ENCODE measurements at regions not wholly inside any gene's neighbourhood (a gene's known extent, or its start where the extent isn't known, plus 50 kb on each side); places are given as distances from the start of the nearest gene placed in this dataset.
A peak's percentile ranks its signal among the peaks of the same experiment; 100 is the strongest.
"Not testable (repeated sequence)": the region's sequence is repeated elsewhere in the genome, so short reads cannot be mapped to it uniquely, and the experiment has no call there.

DNA sequence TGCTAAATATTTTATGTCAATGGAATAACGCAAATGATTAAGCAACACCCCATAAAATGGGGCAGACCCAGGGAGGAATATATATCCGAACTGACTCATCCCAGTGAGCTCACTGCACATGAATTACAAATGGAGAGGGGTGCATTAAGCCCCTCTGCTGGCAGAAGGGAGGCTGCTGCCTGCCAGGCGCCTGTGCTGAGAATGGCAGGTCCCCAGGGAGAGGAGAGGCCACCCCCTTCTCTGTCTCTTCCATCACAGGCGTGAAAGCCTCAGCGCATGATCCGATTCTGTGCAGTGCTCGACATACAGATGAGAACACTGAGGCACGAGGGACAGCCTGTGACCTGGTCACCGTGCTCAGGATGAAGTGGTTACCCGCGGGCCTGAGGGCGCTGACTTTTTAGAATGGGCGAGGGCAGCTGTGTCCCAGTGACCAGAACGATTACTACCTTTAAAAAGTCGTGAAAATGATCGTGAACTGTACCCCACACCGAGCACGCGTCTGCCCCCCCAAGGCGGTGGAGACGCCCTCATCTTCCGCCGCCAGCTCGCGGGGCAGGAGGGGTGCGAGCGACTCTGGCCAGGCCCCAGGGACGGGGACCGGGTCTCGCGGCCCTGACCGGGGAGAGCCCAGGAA lies 229.7 kb upstream of the FRG2C start:
- H3K4me3 ChIP-seq (ENCODE audit: low read depth, low read length), result peak overlapping the region; percentile 68

DNA sequence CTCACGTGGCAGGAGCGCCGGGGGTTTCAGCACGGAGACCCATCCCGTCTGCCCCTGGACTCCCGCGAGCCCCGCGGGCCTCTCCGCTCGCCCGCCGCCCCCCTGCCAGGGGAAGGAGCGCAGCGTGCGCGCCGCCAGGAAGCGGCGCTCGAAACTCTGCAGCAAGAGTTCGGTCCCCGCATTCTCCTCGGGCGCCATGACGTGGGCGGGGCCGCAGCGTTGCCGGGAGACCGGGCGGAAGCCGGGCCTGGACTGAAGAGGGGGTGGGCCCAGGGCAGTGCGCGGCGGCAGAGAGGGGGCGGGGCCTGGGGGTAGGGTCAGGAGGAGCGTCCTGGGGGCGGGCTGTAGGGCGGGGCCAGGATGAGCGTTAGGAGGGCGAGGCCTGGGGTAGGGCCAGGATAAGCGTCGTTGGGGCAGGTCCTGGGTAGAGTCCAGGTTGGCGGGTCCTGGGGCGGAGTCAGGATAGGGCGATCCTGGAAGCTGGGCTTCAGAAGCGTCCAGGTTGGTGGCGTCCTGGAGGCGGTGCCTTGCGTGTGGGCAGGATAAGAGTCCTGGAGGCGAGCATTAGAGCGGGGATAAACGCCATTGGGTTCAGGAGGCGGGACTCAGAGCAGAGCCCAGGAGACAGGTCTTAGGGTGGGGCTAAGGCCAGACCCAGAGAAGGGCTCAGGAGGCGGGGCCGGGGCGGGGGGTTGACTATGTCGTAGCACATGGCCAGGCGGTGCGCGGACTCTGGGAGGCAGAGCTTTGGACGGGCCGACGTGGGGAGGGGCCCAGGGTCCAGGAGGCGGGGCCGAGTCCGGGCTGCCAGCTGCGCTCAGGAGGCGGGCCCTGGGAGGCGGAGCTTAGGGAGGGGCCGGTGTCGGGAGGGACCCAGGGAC lies 229.0 kb upstream of the FRG2C start:
- H3K4me3 ChIP-seq (ENCODE audit: low read depth, low read length), result peak overlapping the region; percentile 68

DNA sequence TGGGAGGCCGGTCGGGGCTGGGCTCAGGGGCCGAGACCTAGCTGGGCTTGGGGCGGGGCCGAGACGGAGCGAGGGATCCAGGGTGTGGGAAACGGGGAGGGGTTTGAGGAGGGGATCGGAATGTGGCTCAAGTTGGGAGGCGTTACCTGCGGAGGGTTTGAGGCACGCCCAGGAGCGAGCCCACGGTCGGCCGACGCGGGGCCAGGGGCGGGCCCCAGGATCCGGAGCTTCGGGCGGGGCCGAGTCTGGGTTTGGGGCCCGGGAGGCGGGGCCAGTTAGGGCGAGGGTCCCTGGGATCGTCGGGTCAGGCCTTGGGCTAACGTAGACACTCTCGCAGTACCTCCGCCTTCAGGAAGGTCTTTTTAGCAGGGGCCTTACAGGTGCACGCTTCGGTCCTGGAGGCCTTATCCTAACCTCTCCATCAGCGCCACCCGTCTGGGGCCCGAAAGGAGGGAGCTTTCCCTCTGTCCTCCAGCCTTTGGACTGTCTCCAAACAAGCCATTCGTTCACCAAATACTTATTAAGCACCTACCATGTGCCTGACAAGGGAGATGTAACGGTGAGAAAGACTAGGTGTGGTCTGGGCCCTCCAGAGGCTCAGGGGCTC lies 228.2 kb upstream of the FRG2C start:
- H3K4me3 ChIP-seq (ENCODE audit: low read depth, low read length), result peak overlapping the region; percentile 59

DNA sequence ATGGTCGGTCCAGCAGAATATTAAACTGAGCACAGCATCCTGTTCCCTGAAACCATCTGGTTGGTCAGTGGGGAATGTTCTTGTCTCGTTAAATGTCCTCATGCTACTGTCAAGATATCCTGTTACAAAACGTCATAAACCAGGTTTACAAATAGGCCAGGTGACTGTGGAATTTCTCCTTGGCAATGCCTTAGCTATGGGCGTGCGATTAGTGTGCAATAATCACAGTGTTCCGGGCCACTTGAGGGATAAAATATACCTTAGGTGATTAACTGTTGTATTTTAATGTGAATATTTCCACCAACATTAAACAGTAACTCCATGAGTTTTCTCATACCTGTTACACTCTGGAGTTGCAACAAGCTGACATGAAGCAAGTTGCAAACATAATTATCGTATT lies 223.1 kb upstream of the FRG2C start:
- not testable (repeated sequence) for H3K4me3 ChIP-seq (ENCODE audit: low read depth, low read length)

DNA sequence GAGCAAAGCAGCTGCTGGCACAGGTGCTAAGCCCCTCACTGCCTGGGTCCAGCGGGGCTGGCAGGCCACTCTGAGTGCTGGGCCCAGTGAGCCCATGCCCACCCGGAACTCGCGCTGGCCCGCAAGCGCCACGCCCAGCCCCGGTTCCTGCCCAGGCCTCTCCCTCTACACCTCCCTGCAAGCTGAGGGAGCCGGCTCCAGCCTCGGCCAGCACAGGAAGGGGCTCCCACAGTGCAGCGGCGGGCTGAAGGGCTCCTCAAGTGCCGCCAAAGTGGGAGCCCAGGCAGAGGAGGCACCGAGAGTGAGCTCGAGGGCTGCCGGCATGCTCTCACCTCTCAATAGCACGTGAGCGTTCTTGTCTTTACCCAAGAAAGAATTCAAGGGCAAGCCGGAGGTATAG lies 219.5 kb upstream of the FRG2C start:
- not testable (repeated sequence) for H3K4me3 ChIP-seq (ENCODE audit: low read depth, low read length)

DNA sequence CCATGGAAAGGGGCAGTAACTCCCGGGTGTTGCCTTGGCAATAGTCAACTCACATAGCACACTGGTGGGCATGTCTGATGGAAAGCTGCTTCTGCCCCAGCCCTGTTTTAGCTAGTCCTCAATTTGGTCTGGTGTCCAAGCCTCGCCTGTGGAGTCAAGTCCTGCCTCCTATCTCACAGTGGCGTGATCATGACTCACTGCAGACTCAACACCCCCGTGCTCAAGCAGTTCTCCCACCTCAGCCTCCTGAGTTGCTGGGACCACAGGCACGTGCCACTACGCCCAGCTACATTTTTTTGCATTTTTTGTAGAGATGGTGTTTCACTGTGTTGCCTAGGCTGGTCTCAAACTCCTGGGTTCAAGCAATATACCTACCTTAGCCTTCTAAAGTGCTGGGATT lies 218.9 kb upstream of the FRG2C start:
- H3K4me3 ChIP-seq (ENCODE audit: low read depth, low read length), result not testable (repeated sequence)

DNA sequence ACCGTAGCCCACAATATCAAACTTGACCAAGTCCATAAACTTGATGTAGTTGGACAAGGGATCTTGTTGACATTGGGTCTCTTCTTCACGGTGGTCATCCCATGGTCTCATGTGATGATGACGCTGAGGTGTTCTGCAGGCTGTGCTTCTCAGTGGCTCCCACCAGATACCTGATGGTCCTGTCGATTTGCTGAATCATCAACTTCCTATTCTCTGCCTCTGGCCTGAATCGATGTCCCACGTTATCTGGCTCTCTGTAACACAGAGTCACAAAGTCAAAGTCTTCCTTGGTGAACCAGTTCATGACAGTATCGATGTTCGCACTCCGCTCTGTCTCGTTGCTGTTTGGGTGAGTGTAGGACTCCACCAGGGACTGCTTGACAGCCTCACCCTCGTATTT lies 217.2 kb upstream of the FRG2C start:
- H3K4me3 ChIP-seq (ENCODE audit: low read depth, low read length), result not testable (repeated sequence)

DNA sequence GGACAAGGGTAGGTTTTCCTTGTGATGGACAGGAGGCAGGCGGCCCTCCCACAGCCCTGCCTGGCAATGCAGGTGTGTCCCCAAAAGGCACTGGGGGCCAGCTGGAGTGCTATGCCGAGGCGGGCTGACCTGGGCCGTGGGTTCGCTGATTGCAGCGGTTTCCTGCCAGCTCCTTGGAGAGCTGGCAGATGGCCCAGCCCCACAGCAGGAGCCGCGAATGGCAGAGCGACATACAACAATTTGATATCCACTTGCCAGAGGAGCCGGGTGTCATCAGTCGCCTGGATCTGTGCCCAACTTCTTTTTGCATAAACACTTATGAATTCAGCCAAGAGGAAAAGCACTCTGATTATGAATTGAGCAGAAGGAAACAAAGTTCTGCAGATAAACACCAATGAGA lies 210.8 kb upstream of the FRG2C start:
- not testable (repeated sequence) for H3K4me3 ChIP-seq (ENCODE audit: low read depth, low read length)

DNA sequence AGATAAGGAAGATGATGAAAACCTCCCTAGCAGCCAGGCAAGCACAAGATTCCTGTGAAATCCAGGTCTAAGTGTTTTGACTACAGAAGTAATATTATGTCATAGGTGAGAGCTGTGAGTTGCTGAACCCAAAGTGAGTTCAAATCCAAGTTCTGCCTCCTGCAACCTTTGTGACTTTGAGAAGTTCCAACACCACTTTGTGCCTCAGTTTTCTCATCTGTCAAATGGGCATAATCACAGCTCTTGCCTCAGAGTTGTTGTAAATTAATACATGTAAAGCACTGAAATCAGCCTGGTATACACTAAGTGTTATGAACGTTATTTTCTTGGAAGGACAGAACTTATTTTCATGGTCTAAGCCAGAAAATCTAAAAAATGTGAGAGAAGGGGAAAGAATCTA lies 210.3 kb upstream of the FRG2C start:
- H3K4me3 ChIP-seq (ENCODE audit: low read depth, low read length), result not testable (repeated sequence)

DNA sequence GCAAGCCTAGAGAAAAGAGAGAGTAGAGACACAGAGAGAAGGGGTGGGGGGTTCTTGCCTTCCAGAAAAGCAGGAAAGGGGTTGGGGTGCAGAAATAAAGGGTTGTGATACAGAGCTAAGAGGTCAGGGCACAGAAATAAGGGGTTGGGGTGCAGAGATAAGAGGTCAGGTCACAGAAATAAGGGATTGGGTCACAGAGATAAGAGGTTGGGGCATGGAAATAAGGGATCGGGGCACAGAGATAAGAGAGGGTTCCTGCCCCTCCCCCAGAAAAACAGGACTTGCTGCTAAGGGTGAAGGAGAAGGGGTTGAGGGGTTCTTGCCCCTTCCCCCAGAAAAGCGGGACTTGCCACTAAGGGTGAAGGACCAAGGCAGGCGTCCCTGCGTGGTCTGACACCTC lies 189.6 kb upstream of the FRG2C start:
- H3K4me3 ChIP-seq (ENCODE audit: low read depth, low read length), result not testable (repeated sequence)

DNA sequence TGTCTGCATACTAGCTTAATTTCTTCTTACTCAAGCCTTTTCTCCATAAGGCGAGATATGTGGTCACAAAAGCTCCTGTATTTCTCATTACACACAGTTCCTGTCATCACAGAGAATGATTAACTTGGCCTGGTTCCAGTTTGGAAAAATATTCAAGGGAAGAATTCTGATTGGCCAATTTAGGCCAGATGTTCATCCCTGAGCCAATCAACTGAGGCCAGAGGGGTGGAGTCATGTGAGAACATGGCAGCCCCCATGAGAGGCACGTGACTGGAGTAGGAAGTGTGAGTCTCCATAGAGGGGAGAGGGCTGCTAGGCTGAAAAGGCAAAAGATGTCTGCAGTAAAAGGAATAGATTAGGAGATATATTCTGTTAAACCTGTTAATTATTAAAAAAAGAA lies 167.5 kb upstream of the FRG2C start:
- not testable (repeated sequence) for H3K4me3 ChIP-seq (ENCODE audit: low read depth, low read length)

DNA sequence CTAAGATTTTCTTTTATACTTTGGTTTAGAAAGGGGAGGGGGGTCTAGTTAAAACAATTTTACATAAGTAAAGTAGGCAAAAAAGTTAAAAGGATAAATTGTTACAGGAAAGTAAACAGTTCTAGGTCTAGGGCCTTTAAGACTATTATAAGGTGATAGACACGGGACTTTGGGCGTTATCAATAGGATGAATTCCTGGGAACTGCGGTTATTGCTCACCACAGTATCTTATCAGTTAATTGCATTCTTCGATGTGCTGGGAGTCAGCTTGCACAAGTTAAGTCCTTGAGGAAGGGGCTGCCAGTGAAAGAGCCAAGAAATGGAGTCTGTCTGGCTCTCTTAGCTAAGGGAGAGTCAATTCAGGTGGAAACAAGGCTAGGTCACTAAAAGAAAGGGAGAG lies 163.8 kb upstream of the FRG2C start:
- H3K4me3 ChIP-seq (ENCODE audit: low read depth, low read length), result not testable (repeated sequence)

DNA sequence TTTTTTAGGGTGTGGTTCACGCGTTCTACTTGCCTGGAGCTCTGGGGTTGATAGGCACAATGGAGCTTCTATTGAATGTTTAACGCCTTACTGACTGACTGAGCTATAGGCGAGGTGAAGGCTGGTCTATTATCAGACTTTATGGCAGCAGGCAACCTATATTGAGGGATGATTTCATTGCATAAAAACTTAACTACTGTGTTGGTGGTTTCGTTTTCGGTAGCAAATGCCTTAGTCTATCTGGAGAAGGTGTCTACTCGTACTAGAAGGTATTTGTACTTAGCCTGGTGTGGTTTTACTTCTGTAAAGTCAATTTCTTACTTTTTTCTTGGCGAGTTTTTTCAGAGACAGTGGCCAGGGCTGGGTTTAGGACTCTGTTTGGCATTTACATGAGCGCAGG lies 162.0 kb upstream of the FRG2C start:
- not testable (repeated sequence) for H3K4me3 ChIP-seq (ENCODE audit: low read depth, low read length)

DNA sequence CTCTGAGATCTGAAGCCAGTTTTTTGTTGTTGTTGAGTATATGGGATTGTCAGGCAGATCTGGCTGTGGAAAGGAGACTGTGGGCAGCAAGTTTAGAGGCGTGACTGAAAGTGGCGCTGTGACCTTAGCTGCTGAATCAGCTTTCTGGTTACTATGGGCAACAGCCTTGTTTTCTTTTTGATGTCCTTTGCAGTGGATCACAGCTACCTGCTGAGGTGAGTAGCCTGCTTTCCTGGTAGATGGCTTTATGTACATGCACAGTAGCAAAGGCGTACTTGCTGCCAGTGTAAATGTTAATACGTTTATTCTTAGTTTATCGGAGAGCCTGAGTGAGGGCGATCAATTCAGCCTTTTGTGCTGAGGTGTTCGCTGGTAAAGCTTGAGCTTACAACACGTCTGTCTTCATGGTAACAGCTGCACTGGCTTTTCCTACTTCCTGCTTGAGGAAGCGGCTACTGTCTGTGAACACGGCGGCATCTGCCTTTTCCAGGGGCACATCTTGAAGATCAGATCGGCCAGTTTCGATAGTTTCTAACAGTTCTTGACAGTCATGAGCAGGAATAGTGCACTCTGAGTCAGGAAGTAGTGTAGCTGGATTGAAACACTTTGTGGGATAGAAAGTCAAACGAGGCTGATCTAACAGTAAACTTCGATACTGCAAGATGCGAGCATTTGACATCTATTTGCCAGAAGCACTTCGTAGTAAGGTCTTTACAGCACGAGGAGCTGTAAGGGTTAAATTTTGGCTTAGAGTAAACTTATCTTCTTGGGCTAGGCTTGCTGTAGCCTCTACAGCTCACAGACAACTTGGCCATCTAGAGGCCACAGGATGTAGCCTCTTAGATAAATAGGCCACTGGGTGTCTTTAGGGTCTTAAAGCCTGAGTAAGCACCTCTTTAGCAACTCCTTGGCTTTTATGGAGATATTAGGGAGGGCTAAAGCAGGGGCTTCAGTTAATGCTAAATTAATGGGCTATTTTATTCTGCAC lies 161.1 kb upstream of the FRG2C start:
- not testable (repeated sequence) for H3K4me3 ChIP-seq (ENCODE audit: low read depth, low read length)

DNA sequence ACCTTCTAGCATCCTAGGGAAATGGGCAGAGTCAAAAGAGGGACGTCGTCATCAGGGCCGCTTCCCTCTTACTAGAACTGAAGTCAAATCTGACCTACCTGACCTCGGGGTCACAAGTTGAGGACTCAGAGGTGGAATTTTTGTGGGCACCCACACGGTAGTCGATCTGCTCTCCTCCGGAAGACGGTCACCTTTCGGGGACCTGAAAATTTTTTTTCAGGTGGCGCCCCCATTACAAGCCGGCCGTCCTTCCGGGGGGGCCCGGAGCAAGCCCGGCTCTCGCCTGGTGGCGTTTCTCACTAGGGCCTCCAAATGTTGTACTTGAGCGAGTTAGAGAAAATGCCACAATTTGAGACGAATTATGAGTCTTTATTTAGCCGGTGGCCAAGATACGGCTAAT lies 157.5 kb upstream of the FRG2C start:
- H3K4me3 ChIP-seq (ENCODE audit: low read depth, low read length), result no peak overlapping the region
- TF ChIP-seq, protein P1, sequence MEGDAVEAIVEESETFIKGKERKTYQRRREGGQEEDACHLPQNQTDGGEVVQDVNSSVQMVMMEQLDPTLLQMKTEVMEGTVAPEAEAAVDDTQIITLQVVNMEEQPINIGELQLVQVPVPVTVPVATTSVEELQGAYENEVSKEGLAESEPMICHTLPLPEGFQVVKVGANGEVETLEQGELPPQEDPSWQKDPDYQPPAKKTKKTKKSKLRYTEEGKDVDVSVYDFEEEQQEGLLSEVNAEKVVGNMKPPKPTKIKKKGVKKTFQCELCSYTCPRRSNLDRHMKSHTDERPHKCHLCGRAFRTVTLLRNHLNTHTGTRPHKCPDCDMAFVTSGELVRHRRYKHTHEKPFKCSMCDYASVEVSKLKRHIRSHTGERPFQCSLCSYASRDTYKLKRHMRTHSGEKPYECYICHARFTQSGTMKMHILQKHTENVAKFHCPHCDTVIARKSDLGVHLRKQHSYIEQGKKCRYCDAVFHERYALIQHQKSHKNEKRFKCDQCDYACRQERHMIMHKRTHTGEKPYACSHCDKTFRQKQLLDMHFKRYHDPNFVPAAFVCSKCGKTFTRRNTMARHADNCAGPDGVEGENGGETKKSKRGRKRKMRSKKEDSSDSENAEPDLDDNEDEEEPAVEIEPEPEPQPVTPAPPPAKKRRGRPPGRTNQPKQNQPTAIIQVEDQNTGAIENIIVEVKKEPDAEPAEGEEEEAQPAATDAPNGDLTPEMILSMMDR (IDR thresholded peaks at IDR 0.05; ENCODE audit: borderline replicate concordance, insufficient read depth, low read depth, low read length), result no peak

DNA sequence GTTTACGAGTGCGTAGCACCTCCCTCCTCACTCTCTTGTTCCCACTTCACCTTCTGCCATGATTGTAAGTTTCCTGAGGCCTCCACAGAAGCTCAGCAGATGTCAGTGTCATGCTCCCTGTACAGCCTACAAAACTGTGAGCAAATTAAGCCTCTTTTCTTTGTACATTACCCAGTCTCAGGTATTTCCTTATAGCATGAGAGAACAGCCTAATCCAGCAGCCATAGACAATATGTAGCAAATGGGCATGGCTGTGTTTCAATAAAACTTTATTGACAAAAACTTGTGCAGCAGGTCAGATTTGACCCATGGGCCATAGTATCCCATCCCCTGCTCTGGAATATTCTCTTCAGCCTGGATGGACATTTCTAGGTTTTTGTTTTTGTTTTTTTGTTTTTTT lies 156.2 kb upstream of the FRG2C start:
- not testable (repeated sequence) for H3K4me3 ChIP-seq (ENCODE audit: low read depth, low read length)

DNA sequence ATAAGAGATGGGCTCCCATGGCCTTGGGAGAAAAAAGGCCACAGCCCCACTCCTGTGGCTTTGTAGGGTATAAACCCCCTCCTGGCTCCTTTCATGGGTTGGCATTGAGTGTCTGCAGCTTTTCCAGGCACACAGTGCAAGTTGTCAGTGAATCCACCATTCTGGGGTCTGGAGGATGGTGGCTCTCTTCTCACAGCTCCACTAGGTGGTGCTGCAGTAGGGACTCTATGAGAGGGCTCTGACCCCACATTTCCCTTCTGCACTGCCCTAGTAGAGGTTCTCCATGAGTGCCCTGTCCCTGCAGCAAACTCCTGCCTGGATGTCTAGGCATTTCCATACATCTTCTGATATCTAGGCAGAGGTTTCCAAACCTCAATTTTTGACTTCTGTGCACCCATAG lies 136.5 kb upstream of the FRG2C start:
- not testable (repeated sequence) for H3K4me3 ChIP-seq (ENCODE audit: low read depth, low read length)

Data from GM12875 (cell line).